ENCODE measurements at regions not wholly inside any gene's neighbourhood (a gene's known extent, or its start where the extent isn't known, plus 50 kb on each side); places are given as distances from the start of the nearest gene placed in this dataset.

DNA sequence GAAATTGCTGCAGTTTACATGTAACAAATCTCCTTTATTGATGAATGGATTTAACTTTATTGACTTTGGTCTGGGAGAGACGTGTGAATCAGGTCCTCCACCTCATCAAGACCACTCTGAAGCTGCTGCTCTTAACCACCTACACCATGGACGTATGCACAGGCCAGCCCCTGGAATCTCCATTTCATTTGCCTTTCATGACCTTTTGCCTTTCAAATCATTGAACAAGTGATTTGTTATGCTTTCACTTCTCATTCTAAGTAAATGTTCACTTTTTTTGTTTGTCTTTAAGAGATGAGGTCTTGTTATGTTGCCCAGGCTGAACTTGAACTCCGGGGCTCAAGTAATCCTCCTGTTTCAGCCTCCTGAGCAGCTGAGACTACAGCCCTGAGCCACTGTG, 240.0 kb upstream of the SERP2 start:
- no peaks in the 10 kb centered on the region for H3K4me1 Mint-ChIP-seq
- POLR2A ChIA-PET, result no interaction called here
- no peak overlapping the region for H3K27ac Mint-ChIP-seq
- ATAC-seq, result no peak
- peaks cover 2 to 10% (median 4%) of the 10 kb centered on the region in 5 donors for H3K27me3 Mint-ChIP-seq
- H3K36me3 Mint-ChIP-seq, result no peaks in the 10 kb centered on the region
- H3K9me3 Mint-ChIP-seq, result no peaks in the 10 kb centered on the region
- no peak for DNase-seq
- H3K4me3 Mint-ChIP-seq, result no peak overlapping the region

DNA sequence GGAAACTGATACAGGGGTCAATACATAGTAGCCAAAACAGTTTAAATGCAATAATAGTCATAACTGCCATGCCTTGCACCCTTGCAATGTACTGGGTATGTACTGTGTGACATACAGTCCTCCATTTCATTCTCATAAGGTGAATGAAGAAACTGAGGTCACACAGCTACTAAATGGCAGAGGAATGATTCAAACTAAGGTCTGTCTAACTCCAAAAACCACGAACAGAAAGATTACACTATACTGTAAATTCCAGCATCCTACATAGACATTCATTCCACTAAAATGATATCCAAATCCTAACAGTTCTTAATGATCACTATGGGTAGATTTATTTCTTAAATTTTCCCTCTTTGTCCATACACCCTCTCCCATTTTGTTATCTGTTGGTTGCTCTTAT, 238.1 kb upstream of the SERP2 start:
- ATAC-seq (no peak), DNase-seq (no peak)
- Mint-ChIP-seq H3K9me3 (no peaks in the 10 kb centered on the region), H3K36me3 (no peaks in the 10 kb centered on the region), H3K27me3 (peaks cover 0 to 10% (median 2%) of the 10 kb centered on the region in 5 donors), H3K4me3 (no peak overlapping the region), H3K27ac (no peak overlapping the region), H3K4me1 (no peaks in the 10 kb centered on the region)
- POLR2A ChIA-PET, result no interaction called here

DNA sequence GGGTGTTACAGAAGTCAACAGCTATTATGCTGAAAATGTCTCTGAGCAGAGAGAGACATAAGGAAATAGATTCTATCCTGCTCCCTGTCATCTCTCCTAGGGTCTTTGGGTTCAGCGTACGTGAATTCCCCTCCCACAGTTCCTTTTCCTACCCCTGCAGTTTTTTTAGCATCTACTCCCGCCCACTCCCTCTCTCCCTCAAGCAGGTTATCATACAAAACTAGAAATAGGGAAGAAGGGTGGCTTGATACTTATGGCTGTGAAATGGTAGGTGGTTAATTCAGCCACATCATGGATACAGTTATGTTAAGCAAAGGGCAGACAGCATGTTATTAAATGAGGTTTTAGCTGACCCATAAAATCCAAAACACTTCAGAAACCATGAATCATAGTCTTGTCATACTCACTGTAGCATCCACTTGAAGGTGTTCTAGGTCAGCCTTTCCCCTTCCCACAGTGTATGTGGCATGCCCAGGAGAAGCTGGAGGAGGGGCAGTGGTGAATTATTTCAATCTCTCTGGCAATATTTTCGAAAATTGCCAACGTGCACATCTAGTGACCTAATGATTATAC, 236.8 kb upstream of the SERP2 start:
- Mint-ChIP-seq H3K9me3 (no peaks in the 10 kb centered on the region), H3K4me3 (no peak overlapping the region), H3K27me3 (peaks cover 0 to 3% (median 2%) of the 10 kb centered on the region in 5 donors), H3K4me1 (peaks cover 0 to 9% (median 7%) of the 10 kb centered on the region in 4 donors), H3K36me3 (no peaks in the 10 kb centered on the region), H3K27ac (no peak overlapping the region)
- DNase-seq (no peak), ATAC-seq (no peak)
- POLR2A ChIA-PET, result no interaction called here

DNA sequence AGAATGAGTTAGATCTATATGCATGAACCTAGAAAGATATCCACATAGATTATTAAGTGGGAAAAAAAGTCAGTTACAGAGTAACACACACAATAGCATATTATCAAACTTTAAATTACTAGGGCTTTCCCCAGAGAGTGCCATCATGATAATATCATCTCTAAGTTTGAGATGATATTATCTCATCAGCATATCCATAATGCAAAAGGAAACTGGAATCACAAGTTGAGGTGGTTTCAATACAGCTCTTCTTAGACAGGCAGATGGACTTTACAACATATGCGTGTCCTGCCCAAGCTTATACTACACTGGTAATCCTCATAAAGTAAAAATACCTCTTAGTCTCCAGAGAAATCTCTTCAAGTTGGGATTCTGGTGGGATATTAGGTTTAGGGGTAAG, 236.2 kb upstream of the SERP2 start:
- ATAC-seq, result no peak
- Mint-ChIP-seq H3K4me3 (no peak overlapping the region), H3K27me3 (peaks cover 0 to 3% (median 0%) of the 10 kb centered on the region in 5 donors), H3K36me3 (no peaks in the 10 kb centered on the region), H3K9me3 (no peaks in the 10 kb centered on the region), H3K4me1 (peaks cover 0 to 12% (median 11%) of the 10 kb centered on the region in 4 donors), H3K27ac (no peak overlapping the region)
- DNase-seq, result no peak
- POLR2A ChIA-PET, result interaction anchor here (0.7 kb wide), 1 partner anchor 36 kb away, joined by 4 read pairs; no protein-coding TSS in a partner anchor

DNA sequence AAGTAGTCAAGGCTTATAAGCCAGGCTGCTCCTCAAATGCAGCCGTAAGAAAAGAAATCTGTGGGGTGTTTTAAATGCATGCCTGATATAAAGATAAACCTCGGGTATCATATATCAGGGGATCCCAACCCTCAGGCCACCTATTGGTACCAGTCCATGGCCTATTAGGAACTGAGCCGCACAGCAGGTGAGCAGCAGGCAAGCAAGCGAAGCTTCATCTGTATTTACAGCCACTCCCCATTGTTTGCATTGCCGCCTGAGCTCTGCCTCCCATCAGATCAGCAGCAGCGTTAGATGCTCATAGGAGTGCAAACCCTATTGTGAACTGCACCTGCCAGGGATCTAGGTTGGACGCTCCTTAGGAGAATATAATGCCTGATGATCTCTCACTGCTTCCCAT, 233.5 kb upstream of the SERP2 start:
- DNase-seq (no peak), ATAC-seq (no peak)
- peaks cover 0 to 4% (median 0%) of the 10 kb centered on the region in 5 donors for H3K27me3 Mint-ChIP-seq
- POLR2A ChIA-PET, result interaction anchor here (0.5 kb wide), 1 partner anchor 295 kb away, joined by 5 read pairs; no protein-coding TSS in a partner anchor
- H3K4me1 Mint-ChIP-seq, result peaks cover 0 to 19% (median 15%) of the 10 kb centered on the region in 4 donors
- H3K4me3 Mint-ChIP-seq, result peak overlapping the region in 1 of 10 donors; percentile 84
- no peaks in the 10 kb centered on the region for H3K9me3 Mint-ChIP-seq
- no peaks in the 10 kb centered on the region for H3K36me3 Mint-ChIP-seq
- no peak overlapping the region for H3K27ac Mint-ChIP-seq

DNA sequence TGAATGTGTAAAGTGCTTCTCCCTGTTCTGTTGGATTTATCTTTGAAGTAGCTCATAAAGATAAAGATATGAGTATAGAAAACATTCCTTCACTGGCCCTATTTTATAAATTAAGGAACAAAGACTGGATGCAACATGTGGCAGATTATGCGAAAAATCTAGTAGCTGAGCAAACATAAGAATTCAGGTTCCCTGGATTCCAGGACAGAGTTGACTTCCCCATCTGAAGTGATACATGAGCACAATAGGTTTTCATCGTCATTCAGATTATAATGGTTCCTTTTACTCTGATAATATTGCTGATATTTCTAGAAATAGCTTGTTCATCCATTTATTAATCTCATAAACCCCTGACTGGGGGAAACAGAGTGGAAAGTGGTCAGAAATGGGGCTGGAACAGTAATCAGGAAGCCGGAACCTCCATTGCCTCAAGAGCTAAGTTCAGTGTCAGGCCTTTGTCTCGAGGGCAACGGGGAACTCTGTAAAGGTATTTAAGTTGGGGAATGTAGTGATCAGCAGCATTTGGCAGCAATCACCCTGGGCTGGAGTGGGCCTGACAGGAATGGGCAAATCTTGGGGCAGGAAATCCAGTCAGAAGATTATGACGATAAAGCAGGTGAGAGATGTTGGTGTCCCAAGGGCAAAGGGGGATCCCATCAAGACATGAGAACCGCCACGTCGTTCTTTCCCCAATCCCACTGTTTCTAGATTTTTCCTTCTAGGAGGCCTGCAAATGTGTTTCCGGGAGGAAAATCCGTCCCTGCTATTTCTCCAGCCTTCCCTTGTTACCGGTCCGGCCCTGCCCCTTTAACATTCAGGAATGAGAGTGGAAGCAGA, 232.5 kb upstream of the SERP2 start:
- Mint-ChIP-seq H3K4me3 (peak overlapping the region; percentile 82 to 96 (median 86)), H3K27me3 (peaks cover 0 to 4% (median 0%) of the 10 kb centered on the region in 5 donors), H3K36me3 (no peaks in the 10 kb centered on the region), H3K9me3 (no peaks in the 10 kb centered on the region), H3K27ac (peak overlapping the region; percentile 68 to 96 (median 90)), H3K4me1 (peaks cover 0 to 25% (median 15%) of the 10 kb centered on the region in 4 donors)
- DNase-seq (peak in 1 of 10 donors; percentile 2), ATAC-seq (no peak)
- POLR2A ChIA-PET, result interaction anchor here (1.1 to 1.9 kb wide), 3 partner anchors 24 to 435 kb away, joined by 3 to 11 read pairs (median 5); partner anchors contain the start of gene TSC22D1

DNA sequence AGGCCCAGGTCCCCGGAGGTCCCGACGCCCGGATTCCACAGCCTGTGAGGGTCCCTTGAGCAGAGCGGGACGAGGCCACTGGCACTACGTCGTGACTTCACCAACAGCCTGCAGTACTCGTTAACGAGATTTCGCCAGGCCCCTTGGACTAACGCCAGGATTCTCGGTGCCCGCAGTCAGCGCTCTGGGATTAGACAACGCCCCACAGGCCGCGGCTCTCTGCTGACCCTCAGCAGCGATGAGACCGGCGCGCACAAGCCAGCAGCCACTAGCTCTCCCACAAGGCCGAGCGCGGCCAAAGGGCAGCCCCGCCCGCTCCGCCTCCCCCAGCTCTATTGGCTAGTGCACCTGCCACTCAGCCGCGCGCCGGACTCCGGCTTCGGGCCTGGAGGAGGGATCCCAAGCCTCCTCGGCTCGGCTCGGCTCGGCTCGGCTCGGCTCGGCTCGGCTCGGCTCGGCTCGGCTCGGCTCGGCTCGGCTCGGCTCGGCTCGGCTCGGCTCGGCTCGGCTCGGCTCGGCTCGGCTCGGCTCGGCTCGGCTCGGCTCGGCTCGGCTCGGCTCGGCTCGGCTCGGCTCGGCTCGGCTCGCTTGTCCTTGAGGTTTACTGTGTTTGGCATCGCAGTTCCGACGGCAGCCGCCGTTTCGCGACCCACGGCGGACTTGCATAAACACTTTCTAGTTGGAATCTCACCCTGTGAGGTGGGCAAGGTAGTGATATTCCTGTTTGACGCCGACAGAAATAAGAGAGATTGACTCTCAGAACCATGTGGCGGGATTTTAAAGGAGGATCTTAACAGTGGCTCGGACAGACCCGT, 231.7 kb upstream of the SERP2 start:
- peaks cover 0 to 31% (median 15%) of the 10 kb centered on the region in 4 donors for H3K4me1 Mint-ChIP-seq
- H3K36me3 Mint-ChIP-seq, result no peaks in the 10 kb centered on the region
- DNase-seq (peak; percentile 82 to 97 (median 91)), ATAC-seq (peak; percentile 97)
- no peaks in the 10 kb centered on the region for H3K9me3 Mint-ChIP-seq
- H3K4me3 Mint-ChIP-seq, result peak overlapping the region; percentile 84 to 97 (median 96)
- H3K27me3 Mint-ChIP-seq, result peaks cover 0 to 5% (median 2%) of the 10 kb centered on the region in 5 donors
- H3K27ac Mint-ChIP-seq, result peak overlapping the region; percentile 68 to 99 (median 98)
- POLR2A ChIA-PET, result interaction anchor here (1.1 to 1.9 kb wide), 3 partner anchors 25 to 434 kb away, joined by 3 to 11 read pairs (median 5); partner anchors contain the start of gene TSC22D1

DNA sequence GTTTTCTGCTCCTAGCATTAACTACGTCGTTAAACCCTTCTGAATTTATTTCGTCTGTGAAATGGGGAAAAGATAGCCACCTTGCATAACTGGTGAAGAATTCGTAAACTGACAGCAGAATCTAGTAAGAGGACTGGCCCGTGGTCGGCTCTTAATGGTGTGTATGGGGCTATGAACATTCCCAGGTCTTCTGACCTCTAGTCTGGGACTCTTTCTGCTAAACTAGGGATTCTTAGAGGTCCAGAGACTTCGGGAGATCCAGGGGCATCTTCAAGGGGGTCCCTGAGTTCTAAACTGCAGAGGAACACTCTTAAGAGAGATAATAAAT, 231.1 kb upstream of the SERP2 start:
- Mint-ChIP-seq H3K4me1 (peaks cover 0 to 31% (median 15%) of the 10 kb centered on the region in 4 donors), H3K9me3 (no peaks in the 10 kb centered on the region), H3K27ac (peak overlapping the region; percentile 68 to 99 (median 98)), H3K36me3 (no peaks in the 10 kb centered on the region), H3K4me3 (peak overlapping the region; percentile 84 to 97 (median 96)), H3K27me3 (peaks cover 0 to 5% (median 1%) of the 10 kb centered on the region in 5 donors)
- ATAC-seq (no peak), DNase-seq (no peak)
- POLR2A ChIA-PET, result interaction anchor here (1.1 kb wide), 1 partner anchor 132 kb away, joined by 11 read pairs; no protein-coding TSS in a partner anchor

DNA sequence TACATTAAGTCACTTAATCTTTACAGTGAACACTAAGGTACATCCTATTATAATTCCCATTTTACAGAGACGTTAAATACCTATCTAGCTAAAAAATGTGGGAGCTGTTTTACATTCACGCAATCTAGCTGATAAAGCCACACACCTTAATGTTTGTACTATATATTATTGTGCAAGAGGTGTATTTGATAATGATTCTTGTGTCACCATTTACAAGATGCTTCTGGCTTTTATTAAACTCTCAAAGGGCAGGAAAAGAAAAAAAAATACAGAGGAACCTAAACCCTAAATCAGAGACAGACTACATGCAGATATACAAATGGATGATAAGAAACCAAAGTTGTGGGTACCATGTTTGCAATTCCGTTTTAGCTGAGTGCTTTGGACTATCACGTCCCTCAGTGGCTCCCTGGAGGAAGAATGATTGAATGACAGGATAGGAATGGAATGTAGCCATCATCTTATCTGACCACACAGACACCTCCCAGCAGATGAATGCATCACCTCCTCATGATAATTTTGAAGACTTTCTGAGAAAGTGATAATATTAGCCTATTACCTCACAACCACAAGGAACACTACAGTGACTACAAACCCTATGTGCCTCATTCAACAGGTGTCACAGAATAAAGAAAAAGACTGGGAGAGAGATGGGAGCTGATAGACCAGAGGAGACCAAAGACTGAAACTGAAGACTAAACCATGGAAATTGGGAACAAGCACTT, 230.5 kb upstream of the SERP2 start:
- H3K27ac Mint-ChIP-seq, result peak overlapping the region in 5 of 10 donors; percentile 2 to 97 (median 82)
- peak in 1 of 10 donors; percentile 8 for DNase-seq
- H3K9me3 Mint-ChIP-seq, result no peaks in the 10 kb centered on the region
- ATAC-seq, result no peak
- H3K36me3 Mint-ChIP-seq, result no peaks in the 10 kb centered on the region
- H3K27me3 Mint-ChIP-seq, result peaks cover 0 to 5% (median 0%) of the 10 kb centered on the region in 5 donors
- H3K4me1 Mint-ChIP-seq, result peaks cover 0 to 31% (median 15%) of the 10 kb centered on the region in 4 donors
- peak overlapping the region; percentile 84 to 97 (median 96) for H3K4me3 Mint-ChIP-seq
- POLR2A ChIA-PET, result interaction anchor here (1.3 kb wide), 1 partner anchor 10 kb away, joined by 3 read pairs; no protein-coding TSS in a partner anchor

DNA sequence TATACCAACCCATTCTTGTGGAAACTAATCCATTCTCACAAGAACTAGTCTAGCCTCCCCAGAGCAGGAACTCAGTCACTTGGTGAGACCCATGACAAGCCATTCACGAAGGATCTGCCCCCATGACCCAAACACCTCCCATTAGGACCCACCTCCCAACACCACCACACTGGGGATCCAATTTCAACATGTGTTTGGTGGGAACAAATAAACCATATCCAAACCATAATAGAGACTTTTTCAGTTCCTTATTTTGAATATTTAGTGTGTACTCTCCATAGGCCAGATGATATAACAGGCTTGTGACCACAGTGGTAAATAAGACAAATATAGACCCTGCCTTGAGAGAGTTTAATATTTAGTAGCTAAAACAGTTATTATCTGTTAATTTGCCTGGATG, 227.5 kb upstream of the SERP2 start:
- Mint-ChIP-seq H3K27me3 (peaks cover 0 to 5% (median 0%) of the 10 kb centered on the region in 5 donors), H3K4me1 (peaks cover 0 to 27% (median 12%) of the 10 kb centered on the region in 4 donors), H3K27ac (peak overlapping the region in 1 of 10 donors; percentile 69), H3K36me3 (no peaks in the 10 kb centered on the region), H3K9me3 (no peaks in the 10 kb centered on the region), H3K4me3 (no peak overlapping the region)
- no peak for DNase-seq
- ATAC-seq, result no peak
- POLR2A ChIA-PET, result no interaction called here

DNA sequence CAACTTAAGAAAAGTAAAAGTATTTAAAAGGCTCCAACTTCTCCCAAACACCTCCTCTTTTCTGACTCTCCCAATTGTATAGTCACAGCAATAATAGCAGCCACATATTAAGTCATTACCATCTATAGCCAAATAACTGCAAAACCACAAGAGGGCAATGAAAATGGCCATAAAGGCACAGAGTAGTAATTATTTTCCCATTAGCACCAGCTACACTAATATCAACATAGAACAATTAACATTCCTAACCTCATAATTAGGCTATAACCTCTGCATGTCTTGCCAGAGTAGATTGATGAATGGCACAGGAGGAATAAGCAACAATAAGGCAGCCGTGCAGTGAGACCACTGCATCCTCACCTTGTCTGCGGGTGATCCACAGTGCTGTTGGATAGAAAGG, 226.4 kb upstream of the SERP2 start:
- H3K4me3 Mint-ChIP-seq, result no peak overlapping the region
- DNase-seq (no peak), ATAC-seq (no peak)
- H3K9me3 Mint-ChIP-seq, result no peaks in the 10 kb centered on the region
- peaks cover 0 to 5% (median 0%) of the 10 kb centered on the region in 5 donors for H3K27me3 Mint-ChIP-seq
- H3K36me3 Mint-ChIP-seq, result no peaks in the 10 kb centered on the region
- peak overlapping the region in 1 of 10 donors; percentile 6 for H3K27ac Mint-ChIP-seq
- POLR2A ChIA-PET, result no interaction called here
- H3K4me1 Mint-ChIP-seq, result peaks cover 0 to 21% (median 7%) of the 10 kb centered on the region in 4 donors

DNA sequence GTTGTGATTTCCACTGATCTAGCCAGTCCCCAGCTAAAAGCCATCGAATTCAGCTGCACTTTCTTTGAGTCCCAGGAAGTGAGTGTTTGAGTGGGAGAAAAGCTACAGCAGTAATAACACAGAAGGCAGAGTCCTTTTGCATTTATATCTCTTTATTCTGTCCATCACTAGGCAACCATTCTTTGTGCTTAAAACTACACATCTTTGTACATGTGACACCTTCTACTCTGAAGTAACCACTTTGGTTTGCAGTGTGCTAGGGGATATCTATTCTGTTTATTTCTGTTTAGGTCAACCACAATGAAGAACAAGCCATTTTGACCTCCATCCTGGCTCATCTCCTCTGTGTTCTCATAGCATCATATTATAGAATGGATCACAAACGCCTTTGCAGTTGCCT, 226.0 kb upstream of the SERP2 start:
- H3K27me3 Mint-ChIP-seq, result peaks cover 0 to 5% (median 0%) of the 10 kb centered on the region in 5 donors
- POLR2A ChIA-PET, result no interaction called here
- H3K4me1 Mint-ChIP-seq, result peaks cover 0 to 17% (median 3%) of the 10 kb centered on the region in 4 donors
- H3K9me3 Mint-ChIP-seq, result no peaks in the 10 kb centered on the region
- DNase-seq, result no peak
- no peaks in the 10 kb centered on the region for H3K36me3 Mint-ChIP-seq
- no peak overlapping the region for H3K4me3 Mint-ChIP-seq
- peak overlapping the region in 1 of 10 donors; percentile 6 for H3K27ac Mint-ChIP-seq
- ATAC-seq, result no peak

Data from naive thymus-derived CD8-positive, alpha-beta T cell (primary cell).